ENCODE measurements at regions not wholly inside any gene's neighbourhood (a gene's known extent, or its start where the extent isn't known, plus 50 kb on each side); places are given as distances from the start of the nearest gene placed in this dataset.

DNA sequence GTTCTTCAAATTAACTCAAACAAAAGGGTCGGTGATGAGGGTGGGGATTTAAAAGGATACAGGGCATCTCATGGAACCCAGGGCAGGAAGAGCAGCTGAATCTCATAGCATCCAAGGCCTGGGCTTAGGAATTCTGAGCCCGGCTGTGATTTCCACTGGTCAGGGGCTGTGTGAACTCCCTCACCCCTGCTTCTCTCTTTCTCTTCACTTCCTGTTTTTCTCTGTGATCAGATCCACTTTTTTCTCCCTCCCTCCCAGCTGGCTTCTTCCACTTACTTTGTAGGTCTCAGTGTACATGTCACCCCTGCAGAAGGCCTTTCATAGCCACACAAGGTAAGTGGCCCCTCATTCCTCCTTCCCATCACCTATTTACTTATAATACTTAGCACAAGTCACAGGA is 68.2 kb upstream of the CORO2B start:
- TF ChIP-seq, protein P1, sequence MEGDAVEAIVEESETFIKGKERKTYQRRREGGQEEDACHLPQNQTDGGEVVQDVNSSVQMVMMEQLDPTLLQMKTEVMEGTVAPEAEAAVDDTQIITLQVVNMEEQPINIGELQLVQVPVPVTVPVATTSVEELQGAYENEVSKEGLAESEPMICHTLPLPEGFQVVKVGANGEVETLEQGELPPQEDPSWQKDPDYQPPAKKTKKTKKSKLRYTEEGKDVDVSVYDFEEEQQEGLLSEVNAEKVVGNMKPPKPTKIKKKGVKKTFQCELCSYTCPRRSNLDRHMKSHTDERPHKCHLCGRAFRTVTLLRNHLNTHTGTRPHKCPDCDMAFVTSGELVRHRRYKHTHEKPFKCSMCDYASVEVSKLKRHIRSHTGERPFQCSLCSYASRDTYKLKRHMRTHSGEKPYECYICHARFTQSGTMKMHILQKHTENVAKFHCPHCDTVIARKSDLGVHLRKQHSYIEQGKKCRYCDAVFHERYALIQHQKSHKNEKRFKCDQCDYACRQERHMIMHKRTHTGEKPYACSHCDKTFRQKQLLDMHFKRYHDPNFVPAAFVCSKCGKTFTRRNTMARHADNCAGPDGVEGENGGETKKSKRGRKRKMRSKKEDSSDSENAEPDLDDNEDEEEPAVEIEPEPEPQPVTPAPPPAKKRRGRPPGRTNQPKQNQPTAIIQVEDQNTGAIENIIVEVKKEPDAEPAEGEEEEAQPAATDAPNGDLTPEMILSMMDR (optimal IDR thresholded peaks at IDR 0.05 in 1 of 3, IDR thresholded peaks at IDR 0.05 in 1 of 3, conservative IDR thresholded peaks at IDR 0.05 in 1 of 3; ENCODE audit: extremely low read depth in 1 of 3, insufficient read depth in 2 of 3, low read length in 3 of 3): no peak
- TF ChIP-seq EZH2 (IDR thresholded peaks at IDR 0.05; ENCODE audit: low read length): no peak
